OCI-LY1 (cell line): ENCODE measurements at regions not wholly inside any gene's neighbourhood (a gene's known extent, or its start where the extent isn't known, plus 50 kb on each side); places are given as distances from the start of the nearest gene placed in this dataset.

Experiments
- CTCF ChIP-seq: fragments of 200-600 bp; sonication (generic), shearing (Covaris generic); IDR thresholded peaks from 2 replicates; pipeline ENCODE4 v1.5.1; 2017; ENCODE audit warnings: mild to moderate bottlenecking, antibody characterized with exemption, low read length, moderate library complexity, mixed read lengths
- EZH2 ChIP-seq: fragments of 200-600 bp; sonication (generic), shearing (Covaris generic); IDR thresholded peaks from 2 replicates; pipeline ENCODE4 v1.8.0; 2017; ENCODE audit warnings: borderline replicate concordance, mixed run types, mild to moderate bottlenecking, antibody characterized with exemption, low read length, moderate library complexity, mixed read lengths

GRCh38 chr11:36738292-36738861, 140.3 kb upstream of the RAG2 start:
- TF ChIP-seq CTCF (no peak), EZH2 (no peak)
